ENCODE measurements at regions not wholly inside any gene's neighbourhood (a gene's known extent, or its start where the extent isn't known, plus 50 kb on each side); places are given as distances from the start of the nearest gene placed in this dataset.

GRCh38 chr2:123624816-123625215 lies 400.3 kb upstream of the CNTNAP5 start (continued):
- TF ChIP-seq, protein P1, sequence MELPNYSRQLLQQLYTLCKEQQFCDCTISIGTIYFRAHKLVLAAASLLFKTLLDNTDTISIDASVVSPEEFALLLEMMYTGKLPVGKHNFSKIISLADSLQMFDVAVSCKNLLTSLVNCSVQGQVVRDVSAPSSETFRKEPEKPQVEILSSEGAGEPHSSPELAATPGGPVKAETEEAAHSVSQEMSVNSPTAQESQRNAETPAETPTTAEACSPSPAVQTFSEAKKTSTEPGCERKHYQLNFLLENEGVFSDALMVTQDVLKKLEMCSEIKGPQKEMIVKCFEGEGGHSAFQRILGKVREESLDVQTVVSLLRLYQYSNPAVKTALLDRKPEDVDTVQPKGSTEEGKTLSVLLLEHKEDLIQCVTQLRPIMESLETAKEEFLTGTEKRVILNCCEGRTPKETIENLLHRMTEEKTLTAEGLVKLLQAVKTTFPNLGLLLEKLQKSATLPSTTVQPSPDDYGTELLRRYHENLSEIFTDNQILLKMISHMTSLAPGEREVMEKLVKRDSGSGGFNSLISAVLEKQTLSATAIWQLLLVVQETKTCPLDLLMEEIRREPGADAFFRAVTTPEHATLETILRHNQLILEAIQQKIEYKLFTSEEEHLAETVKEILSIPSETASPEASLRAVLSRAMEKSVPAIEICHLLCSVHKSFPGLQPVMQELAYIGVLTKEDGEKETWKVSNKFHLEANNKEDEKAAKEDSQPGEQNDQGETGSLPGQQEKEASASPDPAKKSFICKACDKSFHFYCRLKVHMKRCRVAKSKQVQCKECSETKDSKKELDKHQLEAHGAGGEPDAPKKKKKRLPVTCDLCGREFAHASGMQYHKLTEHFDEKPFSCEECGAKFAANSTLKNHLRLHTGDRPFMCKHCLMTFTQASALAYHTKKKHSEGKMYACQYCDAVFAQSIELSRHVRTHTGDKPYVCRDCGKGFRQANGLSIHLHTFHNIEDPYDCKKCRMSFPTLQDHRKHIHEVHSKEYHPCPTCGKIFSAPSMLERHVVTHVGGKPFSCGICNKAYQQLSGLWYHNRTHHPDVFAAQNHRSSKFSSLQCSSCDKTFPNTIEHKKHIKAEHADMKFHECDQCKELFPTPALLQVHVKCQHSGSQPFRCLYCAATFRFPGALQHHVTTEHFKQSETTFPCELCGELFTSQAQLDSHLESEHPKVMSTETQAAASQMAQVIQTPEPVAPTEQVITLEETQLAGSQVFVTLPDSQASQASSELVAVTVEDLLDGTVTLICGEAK (IDR thresholded peaks at IDR 0.05; ENCODE audit: borderline replicate concordance), result no peak
- TF ChIP-seq ZZZ3 (IDR thresholded peaks at IDR 0.05; ENCODE audit: control insufficient read depth, insufficient read length, low read depth) (no peak), TARDBP (IDR thresholded peaks at IDR 0.05; ENCODE audit: borderline replicate concordance) (no peak), NR2F1 (conservative IDR thresholded peaks at IDR 0.05) (no peak), CHD4 (IDR thresholded peaks at IDR 0.05) (no peak)

GRCh38 chr2:123636232-123636631 lies 388.9 kb upstream of the CNTNAP5 start:
- no peaks in the 10 kb centered on the region for H3K79me2 ChIP-seq (ENCODE audit: control insufficient read depth, insufficient read depth, low read length)
- TF ChIP-seq CHD4 (IDR thresholded peaks at IDR 0.05) (no peak), EED (IDR thresholded peaks at IDR 0.05; ENCODE audit: low read depth) (no peak), ZNF217 (IDR thresholded peaks at IDR 0.05) (no peak), SPI1 (IDR thresholded peaks at IDR 0.05; ENCODE audit: borderline replicate concordance, insufficient read depth, low read depth, low read length) (no peak), YBX1 (IDR thresholded peaks at IDR 0.05) (no peak), SMAD1 (IDR thresholded peaks at IDR 0.05; ENCODE audit: low read depth, partially characterized antibody) (no peak), NFIC (IDR thresholded peaks at IDR 0.05; ENCODE audit: low read depth, low read length) (no peak), TCF3 (IDR thresholded peaks at IDR 0.05; ENCODE audit: borderline replicate concordance, insufficient read depth, low read depth, low read length) (no peak), FOXK2 (IDR thresholded peaks at IDR 0.05) (no peak), CEBPZ (IDR thresholded peaks at IDR 0.05; ENCODE audit: low read depth, low read length) (no peak), HDGF (IDR thresholded peaks at IDR 0.05) (no peak), SP1 (IDR thresholded peaks at IDR 0.05; ENCODE audit: low read depth, low read length) (no peak)
- SMC1A ChIA-PET (ENCODE audit: uncharacterized antibody, unreplicated experiment), result no interaction called here
- POLR2A ChIA-PET, result no interaction called here
- ATAC-seq (no peak), DNase-seq (ENCODE audit: low read depth, low spot score) (no peak), FAIRE-seq (no peak)
- H3K4me1 ChIP-seq (ENCODE audit: control insufficient read depth, insufficient read depth, low read length), result no peaks in the 10 kb centered on the region
- intact Hi-C loops (cut with micrococcal nuclease; ENCODE audit: unreplicated experiment), result no loop called here
- no TSS peak for BruUV-seq (replicated peaks)
- H3K27ac ChIP-seq (ENCODE audit: control insufficient read depth, insufficient read depth), result no peak overlapping the region
- in situ Hi-C loops (cut with MboI), result no loop called here
- no peaks in the 10 kb centered on the region for H3K36me3 ChIP-seq (ENCODE audit: control insufficient read depth in 2 of 2, insufficient read depth in 2 of 2, low read length in 1 of 2)
- H3K4me2 ChIP-seq (ENCODE audit: control insufficient read depth, insufficient read depth), result no peak overlapping the region
- RAD21 ChIA-PET (ENCODE audit: unreplicated experiment), result no interaction called here
- H3K9me3 ChIP-seq (replicated peaks; ENCODE audit: control insufficient read depth, insufficient read depth, low read length), result no peaks in the 10 kb centered on the region
- H4K20me1 ChIP-seq (ENCODE audit: control insufficient read depth, insufficient read depth), result no peaks in the 10 kb centered on the region
- H2AFZ ChIP-seq (ENCODE audit: control insufficient read depth, low read depth, low read length), result no peak overlapping the region
- H3K4me3 ChIP-seq, result no peak overlapping the region
- WGBS (ENCODE audit: insufficient coverage, insufficient replicate concordance, low lambda C conversion rate, missing lambda C conversion rate), result 18% methylated on average over 1 of the region's 1 CpG
- CTCF ChIA-PET, result no interaction called here
- H3K9ac ChIP-seq (ENCODE audit: control insufficient read depth, insufficient read depth, low read length), result no peak overlapping the region
- H3K27me3 ChIP-seq (replicated peaks in 1 of 2; ENCODE audit: control insufficient read depth in 2 of 2, insufficient read depth in 2 of 2, low read length in 1 of 2), result no peaks in the 10 kb centered on the region
